HS-27A (cell line): ENCODE measurements at regions not wholly inside any gene's neighbourhood (a gene's known extent, or its start where the extent isn't known, plus 50 kb on each side); places are given as distances from the start of the nearest gene placed in this dataset.

ENCODE experiments used
- DNase-seq: peaks from one replicate; pipeline ENCODE4 v3.0.0-alpha.2; 2012; ENCODE audit warnings: low read depth, missing footprints

DNA sequence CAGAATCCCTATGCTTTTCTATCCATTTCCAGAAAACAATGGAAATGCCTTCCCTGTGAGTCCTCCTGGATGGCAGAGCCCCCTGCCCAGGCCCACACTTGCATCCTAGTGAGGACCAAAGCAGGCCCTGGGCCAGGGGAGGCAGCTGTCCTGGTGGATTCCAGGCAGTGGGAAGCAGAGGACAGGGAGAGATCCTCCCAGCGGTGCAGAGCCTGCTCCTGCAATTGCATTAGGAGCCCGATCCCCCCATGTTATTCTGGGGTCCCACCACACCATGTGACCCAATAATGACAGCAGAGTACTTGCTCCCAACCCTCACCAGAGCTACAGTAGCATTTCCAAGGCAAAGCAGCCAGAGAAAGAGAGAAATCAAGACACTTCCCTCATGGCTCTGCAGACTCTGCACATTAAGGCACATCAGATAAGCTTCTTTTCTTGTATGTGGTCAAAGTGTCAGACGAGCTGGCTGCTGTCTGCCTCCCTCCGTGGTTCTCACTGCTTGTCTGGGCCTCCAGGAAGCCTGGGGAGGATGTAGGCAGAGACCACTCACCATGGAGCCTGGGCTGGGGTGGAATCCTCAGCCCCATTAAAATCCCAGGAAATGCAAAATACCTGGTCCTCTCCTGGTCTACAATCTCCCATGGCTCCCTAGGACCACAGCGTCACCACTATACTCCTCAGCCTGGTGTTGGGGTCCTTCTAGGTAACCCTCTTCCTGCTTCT, 54.9 kb upstream of the RUNX3 start:
- no peak for DNase-seq

DNA sequence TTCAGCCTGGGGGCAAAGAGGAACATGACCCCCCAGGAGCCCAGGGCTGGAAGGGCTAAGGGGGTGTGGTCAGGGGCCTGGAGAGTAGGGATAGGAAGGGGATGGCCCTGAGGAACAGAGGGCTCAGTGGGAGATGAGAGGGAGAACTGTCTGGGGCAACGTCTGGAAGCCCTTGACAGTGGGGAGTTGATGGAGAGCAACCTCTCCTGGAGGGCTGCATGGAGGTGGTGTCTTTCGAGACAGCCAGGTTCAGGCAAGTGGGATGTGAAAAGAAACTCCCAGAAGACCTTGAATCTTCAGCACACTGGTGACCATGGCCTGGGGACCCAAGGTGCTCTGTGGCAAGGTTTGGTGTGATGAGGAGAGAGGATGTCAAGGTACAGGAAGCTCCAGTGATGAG, 54.2 kb upstream of the RUNX3 start:
- DNase-seq: no peak

DNA sequence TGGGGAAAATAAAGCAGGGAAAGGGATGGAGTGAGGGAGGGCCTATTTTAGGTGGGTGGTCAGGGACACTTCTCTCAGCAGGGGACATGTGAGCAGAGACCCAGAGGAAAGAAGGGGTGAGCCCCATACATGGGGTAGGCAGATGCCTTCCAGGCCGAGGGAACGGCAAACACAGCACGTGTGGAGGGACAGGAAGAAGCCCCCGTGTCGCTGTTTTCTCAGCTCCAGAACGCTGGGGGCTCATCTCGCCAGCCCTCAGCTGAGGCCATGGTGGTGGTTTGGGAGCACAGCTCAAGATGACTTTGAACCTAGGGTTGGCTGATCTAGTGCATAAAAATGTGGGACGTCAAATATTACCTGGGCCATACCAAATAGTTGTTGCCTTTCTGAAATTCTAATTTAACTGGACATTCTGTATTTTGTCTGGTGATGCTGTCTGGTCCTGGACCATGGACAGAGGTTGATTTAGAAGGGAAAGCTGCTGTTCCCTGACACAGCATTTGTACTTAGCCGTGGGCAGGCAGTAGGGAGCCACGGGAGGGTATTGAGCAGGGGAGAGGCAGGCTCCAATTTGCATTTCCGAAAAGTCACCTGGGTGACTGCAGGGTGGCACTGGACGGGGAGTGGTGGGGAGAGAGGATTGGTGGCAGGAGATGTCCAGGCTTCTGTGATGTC, 53.1 kb upstream of the RUNX3 start:
- DNase-seq: no peak

DNA sequence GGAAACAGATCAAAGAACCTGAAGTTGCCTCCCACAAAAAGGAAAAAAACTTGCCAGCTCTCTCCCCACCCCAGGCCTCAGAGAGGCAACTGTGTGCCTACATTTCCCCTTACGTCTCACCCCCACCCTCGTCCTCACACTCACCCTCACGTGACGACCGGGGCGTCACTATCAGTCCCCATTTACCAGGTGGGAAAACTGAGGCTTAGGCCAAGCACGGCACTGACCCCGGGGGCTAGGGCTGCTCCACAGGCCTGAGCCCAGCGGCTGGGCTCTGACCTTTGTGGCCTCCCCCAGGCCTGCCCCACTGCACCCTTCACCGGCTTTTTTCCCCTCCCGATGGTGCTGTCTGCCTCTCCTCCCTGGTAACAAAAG, 51.5 kb upstream of the RUNX3 start:
- no peak for DNase-seq

DNA sequence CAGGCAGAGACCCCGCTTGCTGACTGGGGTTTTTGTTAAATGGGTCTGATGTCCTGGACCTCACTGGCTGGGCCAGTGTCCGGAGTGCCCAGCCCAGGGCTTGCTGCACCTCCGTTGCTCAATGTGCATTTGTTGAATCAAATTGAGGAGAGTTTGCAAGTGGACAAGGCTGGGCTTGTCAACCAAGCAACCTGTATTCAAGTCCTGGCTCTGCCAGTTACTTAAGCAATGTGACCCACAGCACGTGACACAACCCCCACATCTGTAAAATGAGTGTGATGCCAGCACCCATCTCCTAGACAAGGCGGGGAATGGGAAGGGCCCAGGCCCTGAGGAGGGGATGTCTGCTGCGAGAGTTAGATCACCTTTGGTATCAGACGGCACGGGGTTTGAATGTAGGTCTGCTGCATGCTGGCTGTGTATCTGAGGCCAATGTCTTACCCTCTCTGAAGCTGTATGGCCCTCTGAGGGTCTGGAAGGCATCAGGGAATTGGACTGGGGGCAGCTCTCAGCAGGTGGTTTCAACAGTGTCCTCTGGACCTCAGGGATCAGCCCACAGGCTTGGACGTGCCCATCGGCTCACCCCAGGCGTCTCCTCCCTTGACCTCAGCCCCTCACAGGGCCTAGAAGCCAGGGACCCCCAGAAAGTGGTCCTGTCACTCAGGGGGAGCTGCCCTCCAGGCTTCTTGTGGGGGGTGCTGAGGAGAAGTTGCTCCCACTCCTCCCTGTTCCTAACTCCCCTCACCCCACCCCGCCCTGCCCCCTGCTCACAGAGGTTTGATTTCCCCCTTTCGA, 51.0 kb upstream of the RUNX3 start:
- DNase-seq: no peak
